ENCODE measurements at regions not wholly inside any gene's neighbourhood (a gene's known extent, or its start where the extent isn't known, plus 50 kb on each side); places are given as distances from the start of the nearest gene placed in this dataset.
"Not testable (repeated sequence)": the region's sequence is repeated elsewhere in the genome, so short reads cannot be mapped to it uniquely, and the experiment has no call there.

GRCh38 chr9:31100311-31100710, 1284.1 kb upstream of the ACO1 start:
- no peak for DNase-seq

DNA sequence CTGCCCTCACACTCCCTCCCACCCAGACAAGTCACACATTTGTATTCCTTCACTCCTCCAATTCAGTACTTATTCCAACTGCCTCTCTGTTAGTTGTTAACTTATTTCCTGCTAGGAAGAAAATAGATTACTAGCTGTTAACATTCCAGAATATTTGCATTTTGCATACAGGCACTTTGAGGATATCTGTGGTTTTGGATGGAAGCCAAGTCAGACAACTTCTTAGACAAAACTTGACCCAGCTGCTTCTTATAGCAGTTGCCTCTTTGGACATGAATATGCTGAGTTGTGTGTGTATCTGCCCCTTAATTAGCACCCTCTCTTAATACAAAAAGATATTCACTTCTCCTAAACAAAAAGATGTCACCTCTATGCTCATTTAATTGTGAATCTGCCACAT, 1280.6 kb upstream of the ACO1 start:
- no peak for DNase-seq

DNA sequence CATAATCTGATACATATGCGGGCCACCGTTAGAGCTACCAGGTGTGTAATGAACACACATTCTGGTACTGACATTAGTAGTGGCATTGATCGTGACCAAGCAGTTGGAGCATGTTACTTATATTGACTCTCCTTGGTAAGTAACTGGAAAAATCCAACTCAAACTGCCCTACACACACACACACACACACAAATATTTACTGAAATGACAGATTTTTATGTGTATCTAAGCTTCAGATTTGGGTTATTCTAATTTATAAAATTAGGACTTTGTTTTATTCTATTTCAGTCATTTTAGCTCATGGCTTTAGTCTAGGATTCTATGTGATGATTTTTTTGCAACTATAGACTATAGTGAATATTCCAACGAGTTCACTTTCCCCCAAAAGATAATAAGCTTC, 1280.2 kb upstream of the ACO1 start:
- DNase-seq, result no peak

DNA sequence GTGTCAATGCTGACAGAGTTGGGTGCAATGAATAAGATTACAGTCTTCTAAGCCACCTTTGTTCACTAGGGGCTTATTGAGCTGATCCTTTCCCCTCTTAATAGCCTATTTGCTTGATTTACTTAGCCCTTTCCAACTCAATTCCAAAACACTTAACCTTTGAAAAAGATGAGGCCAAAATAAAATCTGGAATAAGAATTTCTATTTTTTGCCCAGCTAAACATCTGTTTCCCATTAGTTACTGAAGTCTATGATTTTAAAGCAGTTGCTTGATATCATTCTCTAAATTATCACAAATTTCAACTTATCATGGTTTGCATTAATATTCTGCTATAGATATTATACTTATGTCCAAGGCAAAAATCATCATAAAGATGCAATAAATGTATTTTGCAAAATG, 1272.0 kb upstream of the ACO1 start:
- DNase-seq, result no peak

DNA sequence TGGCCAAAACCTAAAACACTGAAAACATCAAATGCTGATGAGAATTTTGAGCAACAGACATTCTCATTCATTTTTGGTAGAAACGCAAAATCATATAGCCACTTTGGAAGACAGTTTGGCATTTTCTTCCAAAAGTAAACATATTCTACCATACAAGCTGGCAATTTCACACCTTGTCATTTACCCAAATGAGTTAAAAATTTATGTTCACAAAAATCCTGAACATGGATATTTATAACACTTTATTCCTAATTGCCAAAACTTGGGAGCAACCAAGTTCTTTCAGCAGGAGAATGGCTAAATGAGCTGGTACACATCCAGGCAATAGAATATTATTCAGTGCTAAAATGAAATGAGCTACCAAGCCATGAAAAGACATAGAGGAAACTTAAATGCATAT, 1270.1 kb upstream of the ACO1 start:
- DNase-seq, result no peak

DNA sequence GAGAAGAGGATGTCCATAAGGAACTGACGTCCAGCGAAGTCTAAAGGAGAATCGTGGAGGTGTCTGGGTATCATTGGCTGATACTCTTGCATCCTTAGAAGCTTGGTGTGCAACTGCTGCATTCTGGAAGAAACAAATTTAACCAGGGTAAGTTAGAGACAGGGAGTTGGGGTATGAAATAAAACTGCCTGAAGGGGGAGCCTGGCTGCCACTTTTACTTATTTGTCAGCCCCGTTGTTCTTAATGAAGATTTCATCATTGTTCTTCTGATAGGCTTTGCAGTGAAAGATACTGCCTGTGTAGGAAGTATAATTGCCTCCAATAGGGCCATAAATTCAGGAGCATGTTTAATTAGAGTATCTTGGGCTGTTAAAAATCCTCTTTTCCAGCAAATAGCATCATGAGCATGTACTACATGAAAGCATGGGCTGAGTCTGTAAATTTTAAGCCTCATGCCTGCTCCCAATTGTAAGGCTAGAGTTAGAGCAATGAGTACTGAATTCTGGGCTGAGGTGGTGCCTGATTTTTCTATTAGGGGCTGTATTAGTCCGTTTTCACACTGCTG, 1264.5 kb upstream of the ACO1 start:
- peak; percentile 19 to 66 for DNase-seq

DNA sequence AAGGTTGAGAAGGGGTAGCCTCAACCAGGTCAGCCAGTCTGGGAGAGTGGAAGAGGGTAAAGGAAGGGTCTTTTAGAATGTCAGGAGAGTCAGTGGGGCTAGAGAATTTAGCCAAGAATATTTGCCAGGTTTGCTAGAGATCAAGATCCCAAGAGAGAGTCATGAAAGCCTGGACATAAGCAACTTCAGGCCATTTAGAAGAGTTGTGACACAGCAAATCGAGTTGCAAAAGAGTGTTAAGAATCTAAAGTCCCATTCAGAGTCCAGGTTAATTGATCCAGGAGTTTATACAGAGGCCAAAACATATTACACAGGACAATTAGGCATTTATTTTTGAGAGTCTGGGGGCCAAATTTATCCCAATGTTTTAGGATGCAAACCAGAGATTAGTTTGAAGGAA, 1260.1 kb upstream of the ACO1 start:
- no peak for DNase-seq

GRCh38 chr9:31135567-31135966, 1248.9 kb upstream of the ACO1 start:
- no peak for DNase-seq

DNA sequence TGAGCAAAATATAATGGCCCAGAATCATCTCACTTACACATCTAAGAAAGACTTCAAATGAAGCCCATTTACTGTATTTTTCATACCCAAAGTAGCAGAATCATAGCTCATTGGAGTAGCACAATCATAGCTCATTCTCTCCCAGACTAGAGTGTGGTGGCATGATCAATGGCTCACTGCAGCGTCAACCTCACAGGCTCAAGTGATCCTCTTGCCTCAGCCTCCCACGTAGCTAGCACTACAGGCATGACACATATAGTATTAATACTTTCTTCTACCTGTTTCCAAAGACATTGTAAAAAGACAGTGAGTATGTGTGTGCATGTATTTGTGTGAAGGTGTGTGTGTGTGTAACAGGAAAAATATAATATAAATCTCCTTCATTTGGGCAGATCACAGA, 1247.9 kb upstream of the ACO1 start:
- DNase-seq, result no peak

DNA sequence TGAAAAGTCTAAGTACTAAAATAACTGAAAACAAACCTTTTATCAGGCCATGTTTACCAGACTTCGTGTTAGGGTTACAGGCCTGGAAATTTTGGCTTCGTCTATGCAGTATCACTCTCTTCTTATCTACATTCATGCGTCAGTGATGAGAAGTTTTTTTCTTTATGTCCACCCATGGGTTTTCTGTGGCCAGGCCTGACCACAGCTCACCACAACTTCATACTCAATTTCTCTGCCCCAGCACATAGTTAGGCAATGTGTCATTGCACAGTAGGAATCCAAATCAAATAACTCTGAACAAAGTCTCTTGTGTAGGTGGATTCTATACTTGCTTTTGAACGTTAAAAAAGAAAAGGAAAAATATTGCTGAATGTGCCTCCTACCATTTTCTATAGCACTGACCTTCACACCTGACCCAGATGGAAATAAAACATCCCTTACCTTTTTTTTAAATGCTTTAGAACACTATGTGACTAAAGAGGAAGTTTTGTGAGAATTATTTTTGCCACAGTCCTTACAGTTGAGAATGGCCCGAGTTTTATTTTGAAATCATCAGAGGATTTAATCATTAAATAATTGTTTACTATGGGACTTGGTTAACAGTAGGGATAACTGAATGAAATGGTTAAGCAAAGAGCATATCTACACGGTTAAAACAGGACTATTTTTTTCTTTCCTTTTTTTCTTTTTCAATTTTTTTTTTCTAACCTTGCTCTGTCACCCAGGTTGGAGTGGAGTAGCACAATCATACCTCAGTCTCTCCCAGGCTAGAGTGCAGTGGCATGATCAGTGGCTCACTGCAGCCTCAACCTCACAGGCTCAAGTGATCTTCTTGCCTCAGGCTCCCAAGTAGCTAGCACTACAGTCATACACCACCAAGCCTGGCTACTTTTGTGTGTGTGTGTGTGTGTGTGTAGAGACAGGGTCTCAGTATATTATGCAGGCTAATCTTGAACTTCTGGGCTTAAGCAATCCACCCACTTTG, 1247.0 kb upstream of the ACO1 start:
- DNase-seq, result no peak

DNA sequence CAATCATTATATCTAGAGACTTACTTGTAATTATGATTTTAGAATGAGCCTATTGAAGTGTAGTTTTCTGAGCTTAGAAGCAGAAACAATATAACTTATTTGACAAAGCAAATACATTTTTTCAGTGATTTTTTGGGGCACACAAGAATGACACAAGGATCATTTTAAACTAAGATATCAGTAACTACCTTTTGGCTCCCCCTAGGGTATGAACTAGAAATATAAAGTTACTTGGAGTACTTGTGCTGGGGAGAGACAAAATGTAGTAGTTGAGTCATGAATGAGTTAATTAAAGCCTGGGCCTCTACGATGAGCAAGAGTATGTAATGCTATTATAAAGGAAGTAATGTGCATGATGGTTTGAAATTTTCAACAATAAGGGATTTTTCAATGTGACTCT, 1244.1 kb upstream of the ACO1 start:
- DNase-seq, result no peak

DNA sequence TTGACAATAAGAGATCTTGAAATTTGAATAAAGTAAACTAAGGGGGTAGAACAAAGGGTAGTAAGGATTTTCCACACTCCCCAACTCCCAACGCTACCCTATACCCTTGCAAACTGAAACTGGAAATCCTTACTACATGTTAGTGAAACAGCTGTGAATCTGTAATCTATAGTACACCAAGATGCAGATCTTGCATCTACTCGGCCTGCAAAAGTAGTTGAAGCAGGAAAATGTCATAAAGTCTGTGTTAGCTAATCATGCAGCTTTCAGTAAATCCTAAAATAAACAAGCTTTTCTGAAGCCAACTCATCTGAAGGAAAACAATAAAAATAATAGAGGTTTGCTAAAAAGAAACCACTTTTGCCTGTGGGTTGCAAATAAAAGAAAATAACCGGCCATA, 1242.0 kb upstream of the ACO1 start:
- DNase-seq, result no peak

GRCh38 chr9:31144614-31145013, 1239.8 kb upstream of the ACO1 start:
- DNase-seq, result no peak

GRCh38 chr9:31146485-31147166, 1237.8 kb upstream of the ACO1 start:
- DNase-seq, result no peak

DNA sequence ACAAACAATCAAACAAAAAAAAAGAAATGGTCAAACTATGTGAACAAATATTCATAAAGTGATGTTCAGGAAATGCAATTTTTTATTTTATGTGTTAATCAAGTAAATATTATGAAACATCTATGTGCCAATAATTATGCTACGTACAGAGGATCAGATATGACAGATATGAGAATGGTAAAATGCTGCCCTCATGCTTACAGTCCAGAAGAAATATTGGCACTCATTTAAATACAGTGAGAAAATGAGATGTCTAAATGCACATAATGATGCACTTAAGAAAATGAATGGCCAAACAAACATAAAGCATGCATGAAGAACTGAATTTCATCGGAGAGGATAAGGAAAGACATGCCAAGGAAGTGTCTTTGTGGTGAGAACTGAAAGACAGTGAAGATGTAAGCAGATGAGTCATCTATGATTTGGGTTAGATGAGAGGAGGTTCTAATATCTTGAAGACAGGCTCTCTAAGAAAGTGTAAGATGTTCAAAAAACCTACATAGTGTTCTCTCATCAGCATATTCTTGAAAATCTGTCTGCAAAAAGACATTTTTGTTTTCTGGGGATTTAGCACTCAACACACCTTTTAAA, 1231.1 kb upstream of the ACO1 start:
- DNase-seq, result no peak

DNA sequence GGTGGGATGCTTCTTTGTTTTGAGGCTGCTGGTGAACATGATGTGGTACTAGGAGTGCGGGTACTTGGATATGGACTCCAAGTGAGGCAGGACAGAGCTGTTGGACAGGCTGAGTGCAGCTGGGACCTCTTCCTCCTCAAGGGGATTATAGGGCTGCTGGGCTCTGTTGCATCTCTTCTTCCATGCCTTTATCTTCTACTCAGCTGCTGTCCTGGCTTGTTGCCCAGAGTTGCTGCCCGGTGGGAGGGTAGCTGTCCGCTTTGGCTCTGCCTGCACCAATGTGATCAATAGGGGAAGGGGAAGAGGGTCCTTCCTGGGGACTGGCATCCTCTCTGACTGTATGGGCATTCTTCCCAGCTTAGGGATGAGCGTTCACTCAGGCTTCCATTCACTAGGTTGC, 1217.9 kb upstream of the ACO1 start:
- no peak for DNase-seq

DNA sequence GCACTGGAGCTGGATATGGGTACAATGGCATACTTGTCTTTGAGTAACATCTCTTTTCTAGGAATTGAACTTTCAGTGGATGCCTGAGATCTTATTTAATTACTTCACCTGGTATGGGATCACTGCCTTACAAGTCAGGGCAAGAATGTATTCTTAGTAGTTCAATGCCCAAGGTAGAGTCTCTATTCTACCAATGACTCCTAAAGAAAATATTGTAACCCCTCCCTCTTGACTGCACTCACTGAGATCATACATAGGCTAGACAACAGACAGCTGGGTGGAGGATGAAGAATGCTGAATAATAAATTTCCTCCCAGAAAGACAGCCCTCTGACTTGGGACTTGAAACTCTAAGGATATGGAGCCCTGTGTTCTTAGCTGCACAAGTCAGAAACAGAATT, 1216.3 kb upstream of the ACO1 start:
- DNase-seq, result no peak

DNA sequence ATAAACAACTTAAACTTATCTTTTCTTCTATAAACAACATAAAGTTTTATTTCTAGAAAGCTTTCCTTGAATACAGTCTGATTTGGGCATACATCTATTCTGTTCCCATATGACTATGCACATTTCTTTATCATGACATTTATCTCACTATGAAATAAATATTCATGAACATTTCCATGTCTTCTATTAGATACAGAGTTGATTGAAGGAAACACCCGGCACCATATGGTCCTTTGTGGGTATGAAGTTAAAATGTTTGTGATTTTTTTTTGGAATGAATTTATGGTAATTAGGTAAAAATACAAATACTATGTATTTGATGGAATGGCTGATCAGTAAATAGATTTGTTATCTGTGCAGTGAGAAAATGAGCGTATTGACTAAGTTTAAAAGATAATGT, 1209.8 kb upstream of the ACO1 start:
- no peak for DNase-seq

- DNase-seq, result no peak
These were observed 1200.6 kb upstream of the ACO1 start for GRCh38 chr9:31183866-31184265.

GRCh38 chr9:31185831-31186230, 1198.6 kb upstream of the ACO1 start:
- no peak for DNase-seq

DNA sequence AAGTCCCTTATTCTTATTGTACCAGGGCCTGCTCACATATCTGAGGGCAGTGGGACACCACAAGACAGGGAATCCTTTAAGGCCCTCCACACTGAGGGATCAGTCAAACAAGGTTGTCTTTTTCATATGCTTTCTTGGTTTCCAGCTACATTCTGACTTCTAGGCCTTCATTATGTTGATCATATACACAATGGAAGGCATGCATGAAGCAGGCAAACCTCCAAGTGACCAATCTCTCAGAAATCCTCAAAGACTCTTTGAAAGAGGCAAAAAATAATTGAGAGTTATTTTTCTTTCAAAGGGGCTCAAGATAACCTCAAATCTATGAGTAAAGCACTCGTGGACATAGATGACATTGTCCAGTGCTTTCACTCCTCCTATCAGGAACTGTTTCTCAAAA, 1195.9 kb upstream of the ACO1 start:
- DNase-seq, result no peak

DNA sequence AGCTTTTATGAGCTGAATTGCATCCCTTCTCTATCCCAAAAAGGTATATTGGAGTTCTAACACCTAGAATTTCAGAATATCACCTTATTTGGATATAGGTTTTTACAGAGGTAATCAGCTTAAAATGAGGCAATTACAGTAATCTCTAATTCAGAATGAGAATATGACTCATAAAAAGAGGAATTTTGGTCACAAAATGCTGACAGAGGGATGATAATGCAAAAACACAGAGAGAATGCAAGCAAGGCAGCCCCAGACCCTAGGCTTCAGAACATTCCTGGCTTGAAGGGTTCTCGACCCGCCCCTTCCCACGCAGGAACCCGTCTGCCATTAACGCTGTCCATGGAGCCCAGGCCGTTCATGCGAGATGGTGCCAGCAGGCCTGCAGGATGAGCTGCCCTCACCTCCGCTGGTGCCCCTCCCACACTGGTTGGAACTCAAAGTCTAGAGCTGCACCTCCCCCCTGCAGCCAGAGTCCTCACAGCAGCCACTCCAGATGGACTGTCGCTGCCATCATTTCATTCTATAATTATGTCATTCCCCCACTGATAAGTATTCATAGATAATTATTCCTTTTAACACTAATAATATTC, 1173.4 kb upstream of the ACO1 start:
- no peak for DNase-seq

GRCh38 chr9:31229976-31230375, 1154.5 kb upstream of the ACO1 start:
- not testable (repeated sequence) for DNase-seq

All from CD4-positive, alpha-beta T cell treated with Interferon alpha-2 for 1 hour (primary cell).